ENCODE measurements at regions not wholly inside any gene's neighbourhood (a gene's known extent, or its start where the extent isn't known, plus 50 kb on each side); places are given as distances from the start of the nearest gene placed in this dataset.

- no peak for DNase-seq
- no peaks in the 10 kb centered on the region for H3K27me3 ChIP-seq
- no peaks in the 10 kb centered on the region for H3K9me3 ChIP-seq
- no peak for TF ChIP-seq POLR2A (IDR thresholded peaks at IDR 0.05)
- no peak for TF ChIP-seq CTCF (IDR thresholded peaks at IDR 0.05)
- no peak overlapping the region for H3K27ac ChIP-seq
- H3K4me1 ChIP-seq: no peaks in the 10 kb centered on the region
- intact Hi-C loops (cut with DNase I; ENCODE audit: low total_unique reads): no loop called here
- H3K4me3 ChIP-seq: no peak overlapping the region
- H3K36me3 ChIP-seq (ENCODE audit: low read depth, missing control alignments): no peaks in the 10 kb centered on the region
Measured at GRCh38 chr10:61272781-61273180, 180.4 kb downstream of the TMEM26 start.

- DNase-seq: no peak
- Histone ChIP-seq H3K27ac (no peak overlapping the region), H3K27me3 (no peaks in the 10 kb centered on the region), H3K4me3 (no peak overlapping the region), H3K4me1 (no peaks in the 10 kb centered on the region), H3K36me3 (ENCODE audit: low read depth, missing control alignments) (no peaks in the 10 kb centered on the region), H3K9me3 (no peaks in the 10 kb centered on the region)
- 54 to 57% methylated on average over 3 of the region's 3 CpGs for WGBS, 2 donors
- intact Hi-C loops (cut with DNase I; ENCODE audit: low total_unique reads): no loop called here
- TF ChIP-seq CTCF (IDR thresholded peaks at IDR 0.05): no peak
- no peak for TF ChIP-seq POLR2A (IDR thresholded peaks at IDR 0.05)
Measured at GRCh38 chr10:61271127-61271780, 181.9 kb downstream of the TMEM26 start.

- H3K36me3 ChIP-seq (ENCODE audit: low read depth, missing control alignments): no peaks in the 10 kb centered on the region
- no peak overlapping the region for H3K27ac ChIP-seq
- no peak for DNase-seq
- intact Hi-C loops (cut with DNase I; ENCODE audit: low total_unique reads): no loop called here
- H3K27me3 ChIP-seq: no peaks in the 10 kb centered on the region
- TF ChIP-seq POLR2A (IDR thresholded peaks at IDR 0.05): no peak
- TF ChIP-seq CTCF (IDR thresholded peaks at IDR 0.05): no peak
- no peaks in the 10 kb centered on the region for H3K9me3 ChIP-seq
- no peak overlapping the region for H3K4me3 ChIP-seq
- WGBS, 2 donors: 71 to 72% methylated on average over 1 of the region's 1 CpG
- no peaks in the 10 kb centered on the region for H3K4me1 ChIP-seq
Measured at GRCh38 chr10:61263518-61263917, 189.7 kb downstream of the TMEM26 start.

GRCh38 chr10:61262486-61263261, 190.5 kb downstream of the TMEM26 start:
- 84 to 88% methylated on average over 3 of the region's 3 CpGs for WGBS, 2 donors
- no peaks in the 10 kb centered on the region for H3K36me3 ChIP-seq (ENCODE audit: low read depth, missing control alignments)
- no peaks in the 10 kb centered on the region for H3K27me3 ChIP-seq
- no peak overlapping the region for H3K27ac ChIP-seq
- H3K9me3 ChIP-seq: no peaks in the 10 kb centered on the region
- intact Hi-C loops (cut with DNase I; ENCODE audit: low total_unique reads): no loop called here
- H3K4me3 ChIP-seq: no peak overlapping the region
- DNase-seq: no peak
- TF ChIP-seq CTCF (IDR thresholded peaks at IDR 0.05) (no peak), POLR2A (IDR thresholded peaks at IDR 0.05) (no peak)
- no peaks in the 10 kb centered on the region for H3K4me1 ChIP-seq

Data from testis (tissue), 2 donors.